Vagina (tissue), 2 donors: ENCODE measurements at regions not wholly inside any gene's neighbourhood (a gene's known extent, or its start where the extent isn't known, plus 50 kb on each side); places are given as distances from the start of the nearest gene placed in this dataset.
"Not testable (repeated sequence)": the region's sequence is repeated elsewhere in the genome, so short reads cannot be mapped to it uniquely, and the experiment has no call there.

ENCODE experiments used
- POLR2A ChIP-seq, 2 donors: fragments of 450-650 bp; IDR thresholded peaks; one replicate each; pipeline ENCODE4 v1.6.1; 2017; ENCODE audit warnings: antibody characterized with exemption in 2 of 2, mild to moderate bottlenecking in 2 of 2, moderate library complexity in 2 of 2
- TF ChIP-seq, protein P1 (sequence below), 3 experiments: fragments of 450-650 bp in 2 of 3; fragments of 200-600 bp in 1 of 3; sonication (generic) in 1 of 3; IDR thresholded peaks; one replicate each; pipeline ENCODE4 v1.5.1; 2017 to 2019; ENCODE audit warnings: antibody characterized with exemption in 3 of 3, mild to moderate bottlenecking in 2 of 3, moderate library complexity in 2 of 3

DNA sequence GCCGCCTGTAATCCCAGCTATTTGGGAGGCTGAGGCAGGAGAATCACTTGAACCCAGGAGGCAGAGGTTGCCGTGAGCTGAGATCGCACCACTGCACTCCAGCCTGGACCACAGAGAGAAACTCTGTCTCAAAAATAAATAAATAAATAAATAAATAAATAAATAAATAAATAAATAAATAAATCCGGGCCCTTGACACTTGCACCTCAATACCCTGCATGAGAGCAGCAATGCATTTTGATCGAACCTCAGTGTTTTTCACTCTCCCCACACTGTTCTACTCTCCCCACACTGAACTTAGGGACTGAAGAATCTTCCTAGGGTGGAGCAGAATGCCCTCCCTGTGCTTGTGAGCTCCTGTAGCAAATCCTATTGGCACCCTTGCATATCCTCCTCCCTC lies 114.3 kb upstream of the RAI2 start:
- TF ChIP-seq, protein P1, sequence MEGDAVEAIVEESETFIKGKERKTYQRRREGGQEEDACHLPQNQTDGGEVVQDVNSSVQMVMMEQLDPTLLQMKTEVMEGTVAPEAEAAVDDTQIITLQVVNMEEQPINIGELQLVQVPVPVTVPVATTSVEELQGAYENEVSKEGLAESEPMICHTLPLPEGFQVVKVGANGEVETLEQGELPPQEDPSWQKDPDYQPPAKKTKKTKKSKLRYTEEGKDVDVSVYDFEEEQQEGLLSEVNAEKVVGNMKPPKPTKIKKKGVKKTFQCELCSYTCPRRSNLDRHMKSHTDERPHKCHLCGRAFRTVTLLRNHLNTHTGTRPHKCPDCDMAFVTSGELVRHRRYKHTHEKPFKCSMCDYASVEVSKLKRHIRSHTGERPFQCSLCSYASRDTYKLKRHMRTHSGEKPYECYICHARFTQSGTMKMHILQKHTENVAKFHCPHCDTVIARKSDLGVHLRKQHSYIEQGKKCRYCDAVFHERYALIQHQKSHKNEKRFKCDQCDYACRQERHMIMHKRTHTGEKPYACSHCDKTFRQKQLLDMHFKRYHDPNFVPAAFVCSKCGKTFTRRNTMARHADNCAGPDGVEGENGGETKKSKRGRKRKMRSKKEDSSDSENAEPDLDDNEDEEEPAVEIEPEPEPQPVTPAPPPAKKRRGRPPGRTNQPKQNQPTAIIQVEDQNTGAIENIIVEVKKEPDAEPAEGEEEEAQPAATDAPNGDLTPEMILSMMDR (IDR thresholded peaks at IDR 0.05), result not testable (repeated sequence)
- not testable (repeated sequence) for TF ChIP-seq POLR2A (IDR thresholded peaks at IDR 0.05)
